ENCODE measurements at regions not wholly inside any gene's neighbourhood (a gene's known extent, or its start where the extent isn't known, plus 50 kb on each side); places are given as distances from the start of the nearest gene placed in this dataset.

GRCh38 chr1:96962751-96963211 is 241.2 kb downstream of the PTBP2 start:
- TF ChIP-seq POLR2AphosphoS5 (IDR thresholded peaks at IDR 0.05) (no peak), POLR2A (IDR thresholded peaks at IDR 0.05) (no peak)
- TF ChIP-seq, protein P1, sequence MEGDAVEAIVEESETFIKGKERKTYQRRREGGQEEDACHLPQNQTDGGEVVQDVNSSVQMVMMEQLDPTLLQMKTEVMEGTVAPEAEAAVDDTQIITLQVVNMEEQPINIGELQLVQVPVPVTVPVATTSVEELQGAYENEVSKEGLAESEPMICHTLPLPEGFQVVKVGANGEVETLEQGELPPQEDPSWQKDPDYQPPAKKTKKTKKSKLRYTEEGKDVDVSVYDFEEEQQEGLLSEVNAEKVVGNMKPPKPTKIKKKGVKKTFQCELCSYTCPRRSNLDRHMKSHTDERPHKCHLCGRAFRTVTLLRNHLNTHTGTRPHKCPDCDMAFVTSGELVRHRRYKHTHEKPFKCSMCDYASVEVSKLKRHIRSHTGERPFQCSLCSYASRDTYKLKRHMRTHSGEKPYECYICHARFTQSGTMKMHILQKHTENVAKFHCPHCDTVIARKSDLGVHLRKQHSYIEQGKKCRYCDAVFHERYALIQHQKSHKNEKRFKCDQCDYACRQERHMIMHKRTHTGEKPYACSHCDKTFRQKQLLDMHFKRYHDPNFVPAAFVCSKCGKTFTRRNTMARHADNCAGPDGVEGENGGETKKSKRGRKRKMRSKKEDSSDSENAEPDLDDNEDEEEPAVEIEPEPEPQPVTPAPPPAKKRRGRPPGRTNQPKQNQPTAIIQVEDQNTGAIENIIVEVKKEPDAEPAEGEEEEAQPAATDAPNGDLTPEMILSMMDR (IDR thresholded peaks at IDR 0.05) = no peak
- intact Hi-C loops (cut with DNase I; ENCODE audit: low total_unique reads) = no loop called here
- H3K4me3 ChIP-seq = no peak overlapping the region
- DNase-seq (ENCODE audit: low spot score in 2 of 2) = peak in 1 of 2 donors; percentile 30
- no peaks in the 10 kb centered on the region for H3K36me3 ChIP-seq
- H3K4me1 ChIP-seq = no peaks in the 10 kb centered on the region
- no peaks in the 10 kb centered on the region for H3K9me3 ChIP-seq
- no peaks in the 10 kb centered on the region for H3K27me3 ChIP-seq
- H3K27ac ChIP-seq = peak overlapping the region; percentile 10 to 39

DNA sequence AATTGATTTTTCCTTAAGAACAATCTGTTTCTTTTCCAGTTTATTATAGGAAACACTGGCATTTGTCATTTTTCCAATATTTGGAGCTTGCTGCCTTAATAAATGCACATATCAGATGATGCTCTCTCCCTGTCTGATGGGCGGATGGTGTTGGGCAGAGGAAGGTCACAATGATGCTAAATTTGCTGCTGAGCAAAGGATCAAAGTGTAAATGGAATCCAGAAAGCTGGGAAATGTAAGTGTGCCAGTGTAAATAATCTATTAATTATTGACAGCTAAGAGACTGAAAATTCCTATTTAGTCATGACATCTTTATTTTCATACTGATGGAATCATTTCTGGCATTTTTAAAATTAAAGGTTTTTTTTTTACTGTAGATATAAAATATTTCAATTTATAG is 243.2 kb downstream of the PTBP2 start:
- DNase-seq (ENCODE audit: low spot score in 2 of 2) = no peak
- Histone ChIP-seq H3K27ac (no peak overlapping the region), H3K4me1 (no peaks in the 10 kb centered on the region), H3K27me3 (no peaks in the 10 kb centered on the region), H3K4me3 (no peak overlapping the region), H3K36me3 (no peaks in the 10 kb centered on the region), H3K9me3 (no peaks in the 10 kb centered on the region)
- TF ChIP-seq POLR2AphosphoS5 (IDR thresholded peaks at IDR 0.05) = no peak
- TF ChIP-seq, protein P1 (IDR thresholded peaks at IDR 0.05) = no peak
- intact Hi-C loops (cut with DNase I; ENCODE audit: low total_unique reads) = no loop called here

- intact Hi-C loops (cut with DNase I; ENCODE audit: low total_unique reads) = no loop called here
- H3K27ac ChIP-seq = no peak overlapping the region
- no peak for TF ChIP-seq POLR2A (IDR thresholded peaks at IDR 0.05)
- TF ChIP-seq, protein P1 (IDR thresholded peaks at IDR 0.05) = peak; percentile 65 to 77 (median 74)
- H3K27me3 ChIP-seq = no peaks in the 10 kb centered on the region
- H3K4me3 ChIP-seq = no peak overlapping the region
- DNase-seq (ENCODE audit: low spot score in 2 of 2) = peak; percentile 61 to 73
- H3K36me3 ChIP-seq = no peaks in the 10 kb centered on the region
- no peaks in the 10 kb centered on the region for H3K4me1 ChIP-seq
- H3K9me3 ChIP-seq = no peaks in the 10 kb centered on the region
These were observed 245.1 kb downstream of the PTBP2 start for GRCh38 chr1:96966536-96967138.

GRCh38 chr1:96967311-96967710 is 245.7 kb downstream of the PTBP2 start:
- no peaks in the 10 kb centered on the region for H3K9me3 ChIP-seq
- H3K36me3 ChIP-seq = no peaks in the 10 kb centered on the region
- TF ChIP-seq POLR2AphosphoS5 (IDR thresholded peaks at IDR 0.05) (no peak), POLR2A (IDR thresholded peaks at IDR 0.05) (no peak)
- TF ChIP-seq, protein P1 (IDR thresholded peaks at IDR 0.05) = no peak
- intact Hi-C loops (cut with DNase I; ENCODE audit: low total_unique reads) = no loop called here
- no peaks in the 10 kb centered on the region for H3K4me1 ChIP-seq
- no peak for DNase-seq (ENCODE audit: low spot score in 2 of 2)
- H3K27me3 ChIP-seq = no peaks in the 10 kb centered on the region
- no peak overlapping the region for H3K4me3 ChIP-seq
- H3K27ac ChIP-seq = no peak overlapping the region

- H3K4me1 ChIP-seq = no peaks in the 10 kb centered on the region
- intact Hi-C loops (cut with DNase I; ENCODE audit: low total_unique reads) = no loop called here
- H3K4me3 ChIP-seq = no peak overlapping the region
- no peak for DNase-seq (ENCODE audit: low spot score in 2 of 2)
- no peak overlapping the region for H3K27ac ChIP-seq
- TF ChIP-seq, protein P1 (IDR thresholded peaks at IDR 0.05) = no peak
- TF ChIP-seq POLR2AphosphoS5 (IDR thresholded peaks at IDR 0.05) (no peak), POLR2A (IDR thresholded peaks at IDR 0.05) (no peak)
- no peaks in the 10 kb centered on the region for H3K27me3 ChIP-seq
- no peaks in the 10 kb centered on the region for H3K36me3 ChIP-seq
- H3K9me3 ChIP-seq = no peaks in the 10 kb centered on the region
These were observed 247.0 kb downstream of the PTBP2 start for GRCh38 chr1:96968541-96968940.

Measured in breast epithelium (tissue), 4 donors.